ENCODE measurements at regions not wholly inside any gene's neighbourhood (a gene's known extent, or its start where the extent isn't known, plus 50 kb on each side); places are given as distances from the start of the nearest gene placed in this dataset.

GRCh38 chr15:77557564-77557963 lies 75.1 kb downstream of the LINGO1 start:
- DNase-seq: no peak

DNA sequence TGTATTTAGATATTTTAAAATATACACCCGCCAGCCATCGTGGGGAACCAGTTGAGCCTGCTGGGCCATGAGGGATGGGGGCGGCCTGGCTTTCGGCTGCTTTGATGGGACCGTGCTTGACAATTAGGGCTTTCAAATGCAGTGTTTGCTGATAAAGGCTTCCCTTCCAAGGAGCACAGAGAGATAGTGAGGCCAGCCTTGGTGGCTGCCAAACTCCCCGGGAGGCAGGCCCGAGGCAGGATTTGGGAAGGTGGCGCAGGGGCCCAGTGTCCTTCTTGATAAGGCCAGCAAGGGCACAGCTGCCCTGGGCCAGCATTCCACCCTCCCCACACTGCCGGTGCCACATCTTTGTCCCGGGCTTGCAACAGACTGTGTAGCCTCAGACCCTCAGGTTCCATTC lies 75.6 kb downstream of the LINGO1 start:
- no peak for DNase-seq

DNA sequence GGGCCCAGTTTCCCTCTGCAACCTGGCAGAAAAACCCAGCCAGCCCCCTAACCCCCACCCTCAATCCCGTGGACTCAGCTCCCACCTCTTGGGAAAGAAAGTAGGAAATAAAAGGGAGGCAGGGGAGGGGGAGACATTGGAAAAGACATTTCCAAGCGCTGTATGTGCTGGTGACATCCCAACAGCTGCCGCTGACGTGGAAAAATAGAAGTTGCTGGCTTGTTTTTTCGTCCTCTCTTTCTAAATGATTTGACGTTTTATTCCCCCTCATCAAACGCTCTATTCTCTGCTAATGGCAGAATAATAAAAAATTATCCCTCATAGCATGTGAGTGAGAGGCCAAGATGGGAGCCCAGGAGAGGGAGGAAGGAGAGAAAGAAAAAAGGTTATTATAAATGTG lies 76.1 kb downstream of the LINGO1 start:
- DNase-seq: no peak

GRCh38 chr15:77555232-77555631 lies 77.5 kb downstream of the LINGO1 start:
- DNase-seq: no peak

GRCh38 chr15:77554306-77555080 lies 78.2 kb downstream of the LINGO1 start:
- DNase-seq: no peak

DNA sequence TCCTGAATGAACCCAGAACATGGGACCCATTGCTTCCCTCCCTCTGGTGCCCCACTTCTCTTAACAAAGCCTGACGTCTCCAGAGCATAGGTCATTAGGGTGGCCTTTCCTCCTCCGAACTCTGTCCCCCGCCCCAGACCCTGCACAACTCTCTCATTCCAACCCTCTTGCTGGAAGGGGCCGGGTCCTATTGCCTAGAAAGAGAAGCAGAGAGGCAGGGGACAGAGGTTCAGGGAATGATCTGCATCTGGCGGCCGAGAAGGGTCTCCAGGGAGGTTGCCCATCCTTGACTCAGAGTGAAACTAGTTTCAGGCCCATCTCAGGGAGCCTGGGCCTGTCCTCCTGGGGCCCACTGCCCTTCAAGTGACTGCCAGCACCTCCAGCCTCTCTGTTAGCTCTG lies 79.0 kb downstream of the LINGO1 start:
- no peak for DNase-seq

DNA sequence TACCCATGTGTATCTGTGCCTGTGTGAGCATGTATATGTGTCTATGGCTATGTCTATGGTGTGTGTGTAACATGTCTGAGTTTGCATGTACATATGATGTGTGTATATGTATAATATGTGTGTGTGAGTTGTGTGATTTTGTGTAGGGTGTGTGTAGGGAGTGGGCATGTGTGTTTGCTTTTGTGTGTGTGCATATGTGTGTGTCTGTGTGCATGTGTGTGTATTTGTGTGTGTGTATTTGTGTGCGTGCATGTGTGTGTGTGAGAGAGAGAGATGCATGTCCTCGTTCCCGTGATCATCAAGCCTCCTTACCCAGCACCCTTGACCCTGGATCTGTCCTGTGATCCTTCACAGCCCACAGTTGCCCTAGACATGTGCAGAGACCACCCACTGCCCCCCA lies 79.5 kb downstream of the LINGO1 start:
- DNase-seq: no peak

DNA sequence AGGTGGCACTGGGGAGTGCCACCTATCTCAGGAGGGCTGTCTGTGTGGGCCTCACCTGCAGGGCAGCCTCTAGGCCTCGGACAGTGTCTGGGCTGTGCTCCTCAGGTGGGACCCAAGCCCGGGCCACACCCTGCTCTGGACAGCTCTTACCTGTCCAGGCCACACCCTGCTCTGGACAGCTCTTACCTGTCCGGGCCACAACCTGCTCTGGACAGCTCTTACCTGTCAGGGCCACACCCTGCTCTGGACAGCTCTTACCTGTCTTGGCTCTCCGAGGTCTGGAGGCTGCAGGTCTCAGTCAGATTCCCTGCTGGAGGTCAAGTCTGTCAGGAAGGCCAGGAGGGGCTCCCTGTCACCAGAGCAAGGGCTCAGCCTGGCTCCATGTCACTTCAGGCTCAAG lies 80.6 kb downstream of the LINGO1 start:
- DNase-seq: no peak

- DNase-seq: no peak
Observed at GRCh38 chr15:77550301-77551251, 82.1 kb downstream of the LINGO1 start.

- DNase-seq: no peak
Observed at GRCh38 chr15:77549576-77550288, 83.0 kb downstream of the LINGO1 start.

- DNase-seq: no peak
Observed at GRCh38 chr15:77548589-77549557, 83.8 kb downstream of the LINGO1 start.

GRCh38 chr15:77547801-77548588 lies 84.7 kb downstream of the LINGO1 start:
- no peak for DNase-seq

DNA sequence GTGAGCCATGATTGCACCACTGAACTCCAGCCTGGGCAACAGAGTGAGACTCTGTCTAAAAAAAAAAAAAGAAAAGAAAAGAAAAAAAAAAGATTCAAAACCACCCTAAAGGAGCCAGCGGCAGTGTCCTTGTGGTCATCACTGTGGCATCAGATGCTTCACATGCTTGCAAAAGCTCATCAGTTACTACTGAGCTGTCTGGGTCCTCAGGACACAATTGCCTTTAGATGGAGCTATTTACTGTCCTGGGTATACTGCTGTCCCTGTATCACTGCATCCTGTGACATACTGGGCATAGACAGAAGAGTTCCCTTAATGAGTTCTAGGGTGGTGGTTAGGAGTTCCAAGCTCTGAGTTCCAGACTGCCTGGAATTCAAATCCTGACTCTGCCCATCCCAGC lies 85.8 kb downstream of the LINGO1 start:
- no peak for DNase-seq

GRCh38 chr15:77546050-77546501 lies 86.6 kb downstream of the LINGO1 start:
- DNase-seq: no peak

- DNase-seq: no peak
Observed at GRCh38 chr15:77545058-77545457, 87.7 kb downstream of the LINGO1 start.

DNA sequence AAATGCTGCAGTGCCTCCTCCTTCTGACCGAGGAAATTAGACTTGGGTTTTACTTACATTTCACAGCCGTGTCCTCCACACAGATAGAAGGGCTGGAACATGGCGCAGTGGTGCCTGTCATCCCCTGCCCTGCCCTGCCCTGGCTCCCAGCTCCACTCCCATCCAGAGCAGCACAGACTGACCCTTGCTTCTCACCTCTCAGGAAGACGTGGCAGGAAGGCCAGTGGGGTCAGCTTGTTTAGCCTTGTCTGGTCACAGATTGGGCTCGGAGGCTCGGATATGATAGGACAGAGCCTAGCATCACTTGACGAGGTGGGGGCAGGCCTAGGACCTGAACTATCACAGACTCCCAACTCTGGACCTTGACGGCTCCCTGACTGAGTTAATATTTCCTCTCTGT lies 88.5 kb downstream of the LINGO1 start:
- no peak for DNase-seq

GRCh38 chr15:77543159-77543882 lies 89.4 kb downstream of the LINGO1 start:
- DNase-seq: peak; percentile 77

DNA sequence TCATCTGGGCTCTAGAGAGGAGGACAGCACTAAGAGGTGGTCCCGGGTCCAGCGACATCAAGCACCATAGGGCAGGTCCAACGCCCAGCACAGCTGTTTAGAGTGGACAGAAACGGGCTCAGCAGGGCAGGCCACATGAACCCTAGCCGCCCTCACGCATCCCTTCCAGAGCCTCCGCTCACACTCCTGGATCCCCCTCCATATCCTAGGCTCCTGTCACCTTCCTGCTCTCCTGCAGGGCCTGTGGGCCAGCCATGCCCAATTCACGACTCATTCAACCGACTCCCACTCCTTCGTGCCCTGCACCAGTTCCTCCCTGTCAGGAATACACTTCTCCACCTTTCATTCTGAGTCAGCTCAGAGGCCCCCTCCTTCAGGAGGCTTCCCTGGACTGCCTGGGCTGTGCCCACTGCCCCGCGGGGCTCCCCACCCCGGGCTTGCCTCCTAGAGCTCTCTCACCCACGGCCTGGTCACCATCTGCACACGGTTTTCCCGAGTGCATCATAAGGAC lies 90.2 kb downstream of the LINGO1 start:
- DNase-seq: no peak

DNA sequence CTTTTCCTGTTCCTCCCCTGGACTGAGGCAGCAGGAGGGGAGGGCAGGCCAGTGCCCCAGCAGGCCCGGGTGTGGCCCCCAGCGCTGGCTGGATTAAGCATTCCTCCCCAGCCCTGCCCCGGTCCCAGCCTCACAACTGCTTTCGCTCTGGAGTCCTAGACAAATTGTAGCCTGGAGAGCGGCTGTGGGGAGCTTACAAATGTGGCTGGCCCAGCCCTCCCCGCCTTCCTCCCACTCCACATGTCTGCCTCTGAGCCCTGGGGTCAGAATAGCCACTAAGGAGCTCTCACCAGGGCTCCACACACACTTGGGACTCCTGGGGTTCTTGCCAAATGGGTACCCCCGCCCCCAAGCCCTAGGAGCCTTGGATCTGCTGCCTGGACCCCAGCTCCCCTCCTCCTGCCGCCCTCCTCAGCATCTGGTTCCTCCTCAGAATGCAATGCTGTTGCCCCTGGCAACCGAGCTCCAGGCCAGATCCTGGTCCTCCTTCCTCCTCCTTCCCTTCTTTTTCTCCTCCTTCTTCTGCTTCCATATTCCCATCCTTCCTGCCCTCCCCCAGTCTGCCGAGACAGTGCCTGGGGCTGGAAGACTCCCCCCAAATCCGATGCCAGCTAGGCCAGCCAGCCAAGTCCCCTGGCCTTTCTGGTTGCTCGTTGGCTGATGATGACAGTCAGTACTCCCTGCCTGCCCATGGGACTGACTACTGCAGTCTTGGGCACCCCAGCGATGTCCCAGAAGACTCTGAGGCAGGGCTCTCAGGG lies 91.1 kb downstream of the LINGO1 start:
- no peak for DNase-seq
